ENCODE measurements at regions not wholly inside any gene's neighbourhood (a gene's known extent, or its start where the extent isn't known, plus 50 kb on each side); places are given as distances from the start of the nearest gene placed in this dataset.

GRCh38 chr3:4006288-4006687, 207.1 kb downstream of the LRRN1 start:
- TF ChIP-seq REST (IDR thresholded peaks at IDR 0.05) (no peak), ZSCAN20 (CRISPR knock-in tag; IDR thresholded peaks at IDR 0.05) (no peak)

All from A549 (cell line).